GM18951 (cell line): ENCODE measurements at regions not wholly inside any gene's neighbourhood (a gene's known extent, or its start where the extent isn't known, plus 50 kb on each side); places are given as distances from the start of the nearest gene placed in this dataset.

Experiments
- POLR2A ChIP-seq: IDR thresholded peaks from 4 replicates; pipeline ENCODE4 v1.6.1; 2011; ENCODE audit warnings: mild to moderate bottlenecking; ENCODE audit not compliant: insufficient read length, insufficient read depth; ENCODE audit errors: extremely low read depth
- in situ Hi-C: fragments of 300-500 bp; cut with MboI; formaldehyde crosslinking; loops from one replicate; pipeline ENCODE4 v1.12.0; 2022; ENCODE audit warnings: low sequenced_read_pairs, mixed read lengths, inconsistent platforms; ENCODE audit not compliant: unreplicated experiment

DNA sequence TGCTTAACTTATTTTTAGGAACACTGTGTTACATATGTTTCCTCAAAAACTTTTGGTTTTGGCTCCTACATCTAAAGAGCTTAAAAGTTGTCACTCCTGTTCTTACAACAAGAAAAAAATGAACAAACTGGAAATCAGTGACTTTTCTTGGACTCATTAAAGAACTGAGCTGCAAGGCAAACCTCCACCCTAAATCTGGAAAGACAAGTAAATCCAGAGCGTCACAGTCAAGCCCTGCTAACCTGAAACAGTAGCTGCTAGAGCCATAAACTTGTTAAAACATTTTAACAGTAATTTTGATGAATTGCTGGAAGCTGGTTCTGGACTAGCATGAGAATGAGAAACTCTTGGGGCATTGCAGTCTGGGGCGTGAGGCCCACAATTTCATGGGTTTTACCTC is 350.5 kb upstream of the COL8A1 start:
- in situ Hi-C loops = no loop called here
- TF ChIP-seq POLR2A = no peak

DNA sequence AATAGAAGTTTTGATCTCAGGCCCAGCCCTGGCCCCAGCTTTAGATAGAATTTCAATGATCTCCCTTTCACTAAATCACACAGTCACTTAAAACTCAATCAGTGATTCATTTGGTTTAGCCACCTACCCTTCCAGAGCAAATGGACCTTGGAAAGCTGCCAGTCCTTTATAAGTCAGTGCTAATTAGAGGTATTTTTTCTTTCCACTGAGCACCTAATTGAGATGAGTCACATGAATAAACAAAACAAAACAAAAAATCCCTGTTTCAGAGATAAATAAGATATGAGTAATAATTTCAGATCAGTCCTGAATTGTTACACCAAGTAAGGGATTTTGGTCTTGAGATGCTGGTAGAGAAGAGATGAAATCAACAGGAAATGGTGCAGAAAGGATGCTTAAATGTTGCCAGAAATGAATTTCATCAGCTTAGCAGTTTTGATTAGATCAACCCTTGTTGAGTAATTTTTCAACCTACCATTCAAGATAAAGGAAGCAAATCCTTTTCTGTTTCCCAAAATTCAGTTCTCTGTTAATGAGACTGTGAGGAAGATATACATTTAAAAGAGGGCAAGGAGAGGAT is 352.0 kb upstream of the COL8A1 start:
- in situ Hi-C loops = no loop called here
- no peak for TF ChIP-seq POLR2A

DNA sequence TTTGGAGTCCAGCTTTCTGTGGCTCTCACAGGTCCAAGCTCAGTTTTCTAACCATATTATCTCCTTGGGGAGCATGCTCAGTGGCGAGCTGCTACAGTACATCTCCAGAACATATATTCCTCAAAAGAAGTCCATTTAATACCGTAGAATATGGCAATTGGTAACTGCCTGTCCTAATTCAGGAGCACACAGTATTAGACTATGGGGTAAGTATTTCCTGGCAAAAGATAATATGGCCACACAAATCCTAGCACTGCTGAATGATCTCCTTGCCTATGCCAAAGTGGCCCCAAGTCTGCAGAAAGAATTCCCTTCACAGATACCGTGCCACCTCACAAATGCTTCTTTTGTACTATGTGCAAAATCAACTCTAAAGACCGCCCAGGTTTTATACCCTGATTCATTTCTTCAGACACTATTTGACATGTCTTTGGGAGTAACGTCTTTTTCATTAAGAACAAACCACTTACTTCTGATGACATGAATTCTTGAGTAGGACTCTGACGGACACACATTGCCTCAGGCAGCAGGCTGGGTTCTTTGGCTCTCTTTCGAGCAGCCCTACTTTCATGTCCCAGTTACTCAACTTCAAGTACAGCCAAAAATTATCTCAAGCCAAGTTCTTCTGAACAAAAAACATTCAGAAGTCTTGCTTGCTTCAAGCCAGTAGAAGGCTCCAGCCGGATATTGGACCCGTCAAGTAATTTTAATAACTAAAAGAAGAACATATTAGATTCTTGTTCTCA is 368.3 kb upstream of the DCBLD2 start:
- in situ Hi-C loops = no loop called here
- no peak for TF ChIP-seq POLR2A

DNA sequence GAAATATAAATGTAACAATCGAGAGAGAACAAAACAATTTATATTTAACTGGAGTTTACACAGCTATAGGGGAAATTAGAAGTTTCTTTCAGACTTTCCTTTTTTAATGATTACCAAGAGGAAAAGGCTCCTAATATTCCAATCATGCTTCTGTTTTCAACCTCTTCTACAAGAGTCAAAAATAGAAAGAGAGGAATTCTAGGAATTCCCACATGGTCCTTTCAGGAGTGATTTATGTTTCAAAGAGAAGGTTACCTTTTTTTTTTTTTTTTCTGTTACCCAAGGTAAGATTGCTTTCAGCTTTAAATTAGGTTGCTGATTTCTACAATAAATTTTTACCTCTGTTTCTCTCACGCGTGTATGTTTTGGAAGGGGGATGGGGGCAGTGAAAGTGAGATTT is 355.3 kb upstream of the DCBLD2 start:
- in situ Hi-C loops = no loop called here
- TF ChIP-seq POLR2A = no peak

DNA sequence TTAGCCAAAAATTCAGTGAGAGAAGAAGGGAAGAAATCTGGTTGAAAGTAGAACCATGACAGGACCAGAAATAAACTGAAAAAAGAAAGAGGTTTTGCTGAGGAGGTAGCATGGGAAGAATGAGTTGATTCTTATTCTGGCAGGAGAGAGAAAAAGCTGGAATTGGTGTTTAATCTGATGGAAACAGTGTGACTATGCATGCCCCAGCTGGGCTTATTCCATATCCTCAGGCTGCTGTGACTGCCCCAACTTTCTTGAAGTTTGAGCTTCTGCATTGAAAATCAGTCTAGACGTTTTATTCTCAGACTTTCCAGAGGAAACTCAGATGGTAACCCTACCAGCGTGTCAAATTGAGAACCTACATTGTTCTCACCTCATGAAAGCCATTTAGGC is 352.5 kb upstream of the DCBLD2 start:
- in situ Hi-C loops = no loop called here
- TF ChIP-seq POLR2A = no peak

DNA sequence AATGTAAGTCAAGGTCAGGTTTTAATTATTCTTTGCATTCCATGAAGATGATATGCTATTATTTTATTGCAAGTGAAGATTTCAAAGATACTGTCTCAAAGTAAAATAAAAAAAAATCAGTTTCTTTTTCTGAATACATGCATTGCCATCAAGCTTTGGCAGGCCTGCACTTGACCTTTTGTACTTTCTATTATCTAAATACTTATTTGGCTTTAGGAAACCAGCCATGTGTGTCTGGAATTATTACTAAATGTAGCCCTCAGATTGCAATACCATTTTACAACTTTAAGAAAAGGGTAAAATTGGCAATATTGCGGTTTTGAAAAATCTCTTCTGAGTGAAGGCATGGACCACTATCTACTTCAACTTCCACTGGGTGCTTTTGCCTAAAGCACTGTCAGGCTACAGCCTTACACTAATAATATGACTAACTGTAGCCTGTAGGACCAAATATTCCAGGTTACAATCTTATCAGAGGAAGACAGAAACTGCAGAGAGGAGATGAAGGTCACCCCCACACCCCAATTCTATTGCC is 349.4 kb upstream of the DCBLD2 start:
- in situ Hi-C loops = no loop called here
- TF ChIP-seq POLR2A = no peak

DNA sequence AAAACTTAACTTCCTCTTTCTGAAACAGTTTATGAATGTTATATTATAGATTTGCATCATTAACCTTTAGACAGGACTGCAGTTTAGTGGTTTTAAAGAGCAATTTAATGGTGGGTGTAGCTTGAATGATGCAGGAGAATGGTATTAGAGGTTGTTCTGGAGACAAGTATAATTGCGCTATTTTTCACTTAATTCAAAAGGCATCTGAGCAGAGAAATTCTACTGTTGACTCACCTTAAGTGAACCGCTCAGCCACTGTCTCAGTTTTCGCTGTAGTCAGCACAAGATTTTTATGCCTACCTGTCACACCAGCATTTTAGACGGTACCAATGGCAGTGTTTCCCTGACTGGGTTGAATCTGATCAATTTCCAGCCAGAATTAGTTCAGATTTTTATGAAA is 348.8 kb upstream of the DCBLD2 start:
- TF ChIP-seq POLR2A = no peak
- in situ Hi-C loops = no loop called here

DNA sequence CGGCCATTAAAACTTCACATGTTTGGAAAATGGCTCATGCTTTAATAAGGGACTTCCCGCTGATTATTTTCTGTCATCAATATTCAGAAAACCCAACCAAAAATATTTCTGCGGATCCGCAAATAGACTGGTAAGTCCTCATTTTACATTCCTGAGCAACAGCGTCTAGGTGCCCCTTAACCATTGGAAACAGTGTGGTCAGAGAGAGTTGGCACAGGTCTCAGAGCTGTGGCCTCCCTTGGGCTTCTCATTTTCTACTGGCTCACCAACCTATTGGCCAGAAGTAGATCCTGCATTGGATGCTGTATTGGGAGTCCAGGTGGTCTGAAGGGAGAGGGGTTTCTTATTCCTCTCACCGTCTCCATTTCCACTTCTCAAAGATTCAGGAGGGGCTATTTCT is 348.1 kb upstream of the DCBLD2 start:
- in situ Hi-C loops = no loop called here
- TF ChIP-seq POLR2A = no peak

DNA sequence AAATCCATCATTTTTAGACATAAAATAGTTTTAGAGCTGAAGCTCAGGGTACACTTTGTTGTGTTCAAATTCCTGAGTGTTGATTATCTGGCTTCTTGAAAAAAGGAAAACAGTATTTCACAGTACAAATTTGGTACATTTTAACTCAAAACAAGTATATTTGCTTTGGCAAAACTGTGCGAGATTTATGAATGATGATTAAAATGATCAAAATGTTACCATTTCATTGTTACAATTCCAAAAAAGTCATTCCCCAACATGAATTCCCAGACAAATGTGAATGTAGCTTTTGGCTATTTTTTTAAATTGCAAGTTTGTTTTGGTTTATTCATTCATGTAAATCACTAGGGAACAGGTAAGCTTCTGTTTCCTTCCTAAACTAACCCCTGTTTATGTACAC is 347.4 kb upstream of the DCBLD2 start:
- no peak for TF ChIP-seq POLR2A
- in situ Hi-C loops = no loop called here

DNA sequence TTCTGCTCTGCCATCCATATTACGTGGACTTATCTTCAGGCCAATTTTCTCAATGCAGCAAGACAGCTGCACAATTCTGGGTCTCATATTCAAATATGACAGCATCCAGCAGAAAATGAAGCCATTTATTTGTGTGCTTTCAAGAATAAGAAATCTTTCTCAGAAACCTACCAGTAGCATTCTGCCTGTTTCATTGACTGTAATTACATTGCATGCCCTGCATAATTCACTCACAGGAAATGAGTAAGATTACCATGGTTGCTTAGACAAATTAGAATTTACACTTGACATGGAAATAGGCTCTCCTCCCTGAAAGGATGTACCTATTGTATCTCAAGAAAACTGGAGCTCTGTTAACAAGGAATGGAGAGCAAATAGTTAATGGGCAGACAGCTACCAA is 346.6 kb upstream of the DCBLD2 start:
- TF ChIP-seq POLR2A = no peak
- in situ Hi-C loops = no loop called here

DNA sequence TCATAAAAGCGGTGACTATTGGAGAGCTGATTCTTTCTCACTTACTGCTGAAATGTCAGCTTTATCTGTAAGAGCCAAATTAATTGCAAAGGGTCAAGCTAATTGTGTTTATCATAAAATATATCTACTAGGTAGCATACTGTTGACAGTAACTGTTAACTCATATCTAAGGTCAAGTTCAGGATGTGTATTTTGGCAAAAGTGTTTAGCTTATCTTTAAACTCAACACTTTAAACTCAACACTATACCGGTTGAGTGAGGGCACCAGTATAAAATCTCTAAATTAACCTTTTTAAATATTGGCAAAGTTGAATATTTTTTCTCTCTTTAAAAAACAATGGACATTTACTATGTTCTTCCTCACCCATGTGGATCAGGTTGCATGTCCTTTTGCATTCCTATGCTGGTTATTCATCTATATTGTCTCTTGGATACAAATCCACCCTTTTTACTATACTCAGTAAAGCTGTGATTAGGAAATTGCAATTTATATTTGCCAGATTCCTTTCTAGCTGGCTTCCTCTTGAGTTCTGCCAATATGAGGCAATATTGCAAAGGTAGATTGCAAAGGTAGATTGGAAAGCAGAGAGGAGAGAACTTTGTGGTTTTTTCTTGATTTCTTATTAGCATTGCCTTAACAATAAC is 344.6 kb upstream of the DCBLD2 start:
- in situ Hi-C loops = no loop called here
- no peak for TF ChIP-seq POLR2A

DNA sequence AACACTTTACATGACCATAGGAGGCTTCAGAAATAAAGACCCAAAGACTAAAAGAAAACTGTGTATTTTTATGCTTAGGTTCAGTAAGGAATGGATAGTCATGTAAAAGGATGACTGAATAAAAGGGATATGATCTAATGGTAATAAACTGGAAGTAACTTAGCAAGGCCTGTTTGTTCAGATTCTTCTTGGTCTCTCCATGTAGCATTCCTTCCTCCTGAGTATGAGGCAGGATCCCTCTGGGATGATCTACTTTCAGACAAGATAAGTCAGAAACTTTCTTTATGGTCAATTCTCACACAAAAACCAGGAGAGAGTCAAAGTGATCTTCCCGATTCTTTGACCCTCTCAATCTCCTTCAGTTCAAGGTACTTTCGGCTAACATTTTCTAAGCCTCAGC is 340.8 kb upstream of the DCBLD2 start:
- in situ Hi-C loops = no loop called here
- no peak for TF ChIP-seq POLR2A

DNA sequence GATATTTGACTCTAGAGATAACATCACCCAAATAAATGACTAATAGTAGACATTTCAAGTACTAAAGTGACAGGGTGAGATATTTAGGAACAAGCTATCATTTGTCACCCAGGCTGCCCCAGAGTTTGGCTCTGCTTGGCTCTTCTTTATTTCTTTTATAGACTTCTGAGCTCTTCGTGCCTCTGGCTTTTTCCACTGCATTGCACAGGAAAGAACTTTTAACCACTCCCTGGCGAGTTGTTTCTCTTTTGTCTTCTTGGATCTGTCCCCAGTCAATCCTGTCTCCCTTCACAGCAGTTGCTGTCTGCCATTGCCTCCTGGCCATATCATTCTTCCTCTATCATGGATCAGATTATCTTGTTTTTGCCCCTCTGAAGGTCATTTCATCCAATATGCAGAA is 339.2 kb upstream of the DCBLD2 start:
- TF ChIP-seq POLR2A = no peak
- in situ Hi-C loops = no loop called here

DNA sequence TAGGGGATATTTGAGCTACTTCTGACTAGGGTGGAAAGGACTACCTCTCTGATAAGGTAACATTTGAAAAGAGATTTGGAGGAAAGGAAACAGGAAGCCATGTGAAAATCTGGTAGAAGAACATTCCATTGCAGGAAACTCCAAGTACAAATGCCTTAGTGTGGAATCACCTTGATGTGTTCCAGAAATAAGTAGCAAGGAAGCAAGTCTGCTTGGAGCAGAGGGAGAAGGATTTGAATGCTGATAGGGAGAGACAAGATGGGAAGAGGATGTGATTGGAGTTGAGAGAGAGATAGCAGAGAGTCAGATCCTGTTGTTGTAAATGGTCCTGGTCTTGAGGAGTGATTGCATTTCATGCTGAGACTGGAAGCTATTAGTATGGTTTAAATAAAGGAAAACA is 335.1 kb upstream of the DCBLD2 start:
- no peak for TF ChIP-seq POLR2A
- in situ Hi-C loops = no loop called here
